GM23338 (cell line): ENCODE measurements at regions not wholly inside any gene's neighbourhood (a gene's known extent, or its start where the extent isn't known, plus 50 kb on each side); places are given as distances from the start of the nearest gene placed in this dataset.

ENCODE experiments used
- ATAC-seq: fragments of 200-7000 bp; cut with Tn5 transposase; 3 replicates; pipeline ENCODE4 v1.9.1; 2020
- DNase-seq: peaks from one replicate; pipeline ENCODE4 v3.0.0-alpha.2; 2015; ENCODE audit warnings: low spot score
- H2AFZ ChIP-seq: fragments of 200-600 bp; sonication (generic); 2 replicates; pipeline ENCODE4 v1.8.0; 2016; ENCODE audit warnings: antibody characterized with exemption, mild to moderate bottlenecking, moderate library complexity
- H3F3A ChIP-seq: fragments of 200-600 bp; sonication (generic); replicated peaks from 2 replicates; pipeline ENCODE4 v1.8.0; 2017; ENCODE audit warnings: antibody characterized with exemption, mixed run types, low read depth
- H3K27ac ChIP-seq: fragments of 200-600 bp; sonication (generic); 2 replicates; pipeline ENCODE4 v1.6.1; 2016; ENCODE audit warnings: low read depth
- H3K27me3 ChIP-seq: fragments of 200-600 bp; sonication (generic); 2 replicates; pipeline ENCODE4 v1.8.0; 2016; ENCODE audit warnings: mild to moderate bottlenecking, mixed run types, moderate library complexity; ENCODE audit not compliant: insufficient read depth
- H3K36me3 ChIP-seq: fragments of 200-600 bp; sonication (generic); 2 replicates; pipeline ENCODE4 v1.8.0; 2016; ENCODE audit warnings: mild to moderate bottlenecking; ENCODE audit not compliant: insufficient read depth
- H3K4me1 ChIP-seq: fragments of 200-600 bp; sonication (generic); 2 replicates; pipeline ENCODE4 v1.8.0; 2016; ENCODE audit warnings: mild to moderate bottlenecking, moderate library complexity; ENCODE audit not compliant: insufficient read depth
- H3K4me2 ChIP-seq: fragments of 200-600 bp; sonication (generic); 2 replicates; pipeline ENCODE4 v1.7.1; 2017; ENCODE audit warnings: mixed run types
- H3K4me3 ChIP-seq: fragments of 200-600 bp; sonication (generic); 2 replicates; pipeline ENCODE4 v1.6.1; 2016; ENCODE audit warnings: mixed run types
- H3K79me2 ChIP-seq: fragments of 200-600 bp; sonication (generic); replicated peaks from 2 replicates; pipeline ENCODE4 v1.8.0; 2017; ENCODE audit warnings: mild to moderate bottlenecking; ENCODE audit not compliant: insufficient read depth
- H3K9me2 ChIP-seq: fragments of 200-600 bp; sonication (generic); 2 replicates; pipeline ENCODE4 v1.8.0; 2017; ENCODE audit not compliant: insufficient read depth
- H4K20me1 ChIP-seq: fragments of 200-600 bp; sonication (generic); replicated peaks from 2 replicates; pipeline ENCODE4 v1.8.0; 2017; ENCODE audit warnings: mild to moderate bottlenecking; ENCODE audit not compliant: insufficient read depth
- H3K27ac Mint-ChIP-seq: 2 replicates; pipeline ENCODE4 v1.8.0; 2020; ENCODE audit warnings: inconsistent platforms, mild to moderate bottlenecking, moderate library complexity, mixed read lengths
- H3K27me3 Mint-ChIP-seq: 3 replicates; pipeline ENCODE4 v1.8.0; 2022; ENCODE audit warnings: low read depth, mild to moderate bottlenecking, moderate library complexity, mixed read lengths, inconsistent platforms; ENCODE audit not compliant: insufficient read depth, poor library complexity
- H3K36me3 Mint-ChIP-seq: 3 replicates; pipeline ENCODE4 v1.8.0; 2021; ENCODE audit warnings: low read depth, mild to moderate bottlenecking, inconsistent platforms, moderate library complexity, mixed read lengths
- H3K4me1 Mint-ChIP-seq: 3 replicates; pipeline ENCODE4 v1.8.0; 2020; ENCODE audit warnings: mild to moderate bottlenecking, inconsistent platforms, mixed read lengths
- H3K4me3 Mint-ChIP-seq: 3 replicates; pipeline ENCODE4 v1.8.0; 2021; ENCODE audit warnings: moderate library complexity, mild to moderate bottlenecking, inconsistent platforms, mixed read lengths
- H3K9me3 Mint-ChIP-seq: 3 replicates; pipeline ENCODE4 v1.8.0; 2020; ENCODE audit warnings: moderate library complexity, mild to moderate bottlenecking, inconsistent platforms, mixed read lengths
- EZH2phosphoT487 ChIP-seq: fragments of 200-600 bp; sonication (generic); IDR thresholded peaks from one replicate; pipeline ENCODE4 v1.8.1; 2018; ENCODE audit warnings: antibody characterized with exemption; ENCODE audit not compliant: unreplicated experiment
- JUNB ChIP-seq: IDR thresholded peaks from one replicate; pipeline ENCODE4 v1.6.1; 2016; ENCODE audit warnings: antibody characterized with exemption; ENCODE audit not compliant: unreplicated experiment
- ZNF331 ChIP-seq: fragments of 250-450 bp; sonication (Bioruptor Pico); IDR thresholded peaks from 2 replicates; pipeline ENCODE4 v1.5.0; 2020; ENCODE audit warnings: low read depth, mild to moderate bottlenecking, moderate library complexity
- TF ChIP-seq, protein P1 (sequence below): fragments of 250-450 bp; sonication (Bioruptor Pico); IDR thresholded peaks from 2 replicates; pipeline ENCODE4 v1.5.0; 2020; ENCODE audit warnings: mild to moderate bottlenecking, moderate library complexity
- TF ChIP-seq, protein P2 (sequence below): IDR thresholded peaks from one replicate; pipeline ENCODE4 v1.6.1; 2018; ENCODE audit warnings: antibody characterized with exemption; ENCODE audit not compliant: unreplicated experiment

DNA sequence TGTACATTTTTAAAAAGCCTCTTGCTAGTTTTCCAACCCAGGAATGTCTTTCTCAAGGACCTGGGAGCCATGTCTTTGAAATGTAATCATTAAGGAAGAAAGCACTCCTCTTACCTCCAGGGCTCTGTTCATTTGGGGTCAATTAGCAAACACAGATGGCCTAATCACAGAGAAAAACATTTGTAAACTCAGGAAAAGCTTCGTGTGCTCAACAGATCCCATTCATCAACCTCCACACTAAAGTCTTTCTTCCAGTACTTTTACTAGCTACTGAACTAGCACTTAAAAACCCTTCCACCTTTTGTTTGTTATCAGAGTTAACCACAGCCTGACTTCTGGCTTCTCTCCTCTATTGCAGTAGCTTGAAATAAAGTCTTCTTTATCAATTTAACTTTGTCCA lies 441.4 kb downstream of the PCDH20 start (continued):
- TF ChIP-seq, protein P1, sequence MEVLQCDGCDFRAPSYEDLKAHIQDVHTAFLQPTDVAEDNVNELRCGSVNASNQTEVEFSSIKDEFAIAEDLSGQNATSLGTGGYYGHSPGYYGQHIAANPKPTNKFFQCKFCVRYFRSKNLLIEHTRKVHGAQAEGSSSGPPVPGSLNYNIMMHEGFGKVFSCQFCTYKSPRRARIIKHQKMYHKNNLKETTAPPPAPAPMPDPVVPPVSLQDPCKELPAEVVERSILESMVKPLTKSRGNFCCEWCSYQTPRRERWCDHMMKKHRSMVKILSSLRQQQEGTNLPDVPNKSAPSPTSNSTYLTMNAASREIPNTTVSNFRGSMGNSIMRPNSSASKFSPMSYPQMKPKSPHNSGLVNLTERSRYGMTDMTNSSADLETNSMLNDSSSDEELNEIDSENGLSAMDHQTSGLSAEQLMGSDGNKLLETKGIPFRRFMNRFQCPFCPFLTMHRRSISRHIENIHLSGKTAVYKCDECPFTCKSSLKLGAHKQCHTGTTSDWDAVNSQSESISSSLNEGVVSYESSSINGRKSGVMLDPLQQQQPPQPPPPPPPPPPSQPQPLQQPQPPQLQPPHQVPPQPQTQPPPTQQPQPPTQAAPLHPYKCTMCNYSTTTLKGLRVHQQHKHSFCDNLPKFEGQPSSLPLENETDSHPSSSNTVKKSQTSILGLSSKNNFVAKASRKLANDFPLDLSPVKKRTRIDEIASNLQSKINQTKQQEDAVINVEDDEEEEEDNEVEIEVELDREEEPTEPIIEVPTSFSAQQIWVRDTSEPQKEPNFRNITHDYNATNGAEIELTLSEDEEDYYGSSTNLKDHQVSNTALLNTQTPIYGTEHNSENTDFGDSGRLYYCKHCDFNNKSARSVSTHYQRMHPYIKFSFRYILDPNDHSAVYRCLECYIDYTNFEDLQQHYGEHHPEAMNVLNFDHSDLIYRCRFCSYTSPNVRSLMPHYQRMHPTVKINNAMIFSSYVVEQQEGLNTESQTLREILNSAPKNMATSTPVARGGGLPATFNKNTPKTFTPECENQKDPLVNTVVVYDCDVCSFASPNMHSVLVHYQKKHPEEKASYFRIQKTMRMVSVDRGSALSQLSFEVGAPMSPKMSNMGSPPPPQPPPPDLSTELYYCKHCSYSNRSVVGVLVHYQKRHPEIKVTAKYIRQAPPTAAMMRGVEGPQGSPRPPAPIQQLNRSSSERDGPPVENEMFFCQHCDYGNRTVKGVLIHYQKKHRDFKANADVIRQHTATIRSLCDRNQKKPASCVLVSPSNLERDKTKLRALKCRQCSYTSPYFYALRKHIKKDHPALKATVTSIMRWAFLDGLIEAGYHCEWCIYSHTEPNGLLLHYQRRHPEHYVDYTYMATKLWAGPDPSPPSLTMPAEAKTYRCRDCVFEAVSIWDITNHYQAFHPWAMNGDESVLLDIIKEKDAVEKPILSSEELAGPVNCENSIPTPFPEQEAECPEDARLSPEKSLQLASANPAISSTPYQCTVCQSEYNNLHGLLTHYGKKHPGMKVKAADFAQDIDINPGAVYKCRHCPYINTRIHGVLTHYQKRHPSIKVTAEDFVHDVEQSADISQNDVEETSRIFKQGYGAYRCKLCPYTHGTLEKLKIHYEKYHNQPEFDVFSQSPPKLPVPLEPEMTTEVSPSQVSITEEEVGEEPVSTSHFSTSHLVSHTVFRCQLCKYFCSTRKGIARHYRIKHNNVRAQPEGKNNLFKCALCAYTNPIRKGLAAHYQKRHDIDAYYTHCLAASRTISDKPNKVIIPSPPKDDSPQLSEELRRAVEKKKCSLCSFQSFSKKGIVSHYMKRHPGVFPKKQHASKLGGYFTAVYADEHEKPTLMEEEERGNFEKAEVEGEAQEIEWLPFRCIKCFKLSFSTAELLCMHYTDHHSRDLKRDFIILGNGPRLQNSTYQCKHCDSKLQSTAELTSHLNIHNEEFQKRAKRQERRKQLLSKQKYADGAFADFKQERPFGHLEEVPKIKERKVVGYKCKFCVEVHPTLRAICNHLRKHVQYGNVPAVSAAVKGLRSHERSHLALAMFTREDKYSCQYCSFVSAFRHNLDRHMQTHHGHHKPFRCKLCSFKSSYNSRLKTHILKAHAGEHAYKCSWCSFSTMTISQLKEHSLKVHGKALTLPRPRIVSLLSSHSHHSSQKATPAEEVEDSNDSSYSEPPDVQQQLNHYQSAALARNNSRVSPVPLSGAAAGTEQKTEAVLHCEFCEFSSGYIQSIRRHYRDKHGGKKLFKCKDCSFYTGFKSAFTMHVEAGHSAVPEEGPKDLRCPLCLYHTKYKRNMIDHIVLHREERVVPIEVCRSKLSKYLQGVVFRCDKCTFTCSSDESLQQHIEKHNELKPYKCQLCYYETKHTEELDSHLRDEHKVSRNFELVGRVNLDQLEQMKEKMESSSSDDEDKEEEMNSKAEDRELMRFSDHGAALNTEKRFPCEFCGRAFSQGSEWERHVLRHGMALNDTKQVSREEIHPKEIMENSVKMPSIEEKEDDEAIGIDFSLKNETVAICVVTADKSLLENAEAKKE (CRISPR knock-in tag), result no peak

DNA sequence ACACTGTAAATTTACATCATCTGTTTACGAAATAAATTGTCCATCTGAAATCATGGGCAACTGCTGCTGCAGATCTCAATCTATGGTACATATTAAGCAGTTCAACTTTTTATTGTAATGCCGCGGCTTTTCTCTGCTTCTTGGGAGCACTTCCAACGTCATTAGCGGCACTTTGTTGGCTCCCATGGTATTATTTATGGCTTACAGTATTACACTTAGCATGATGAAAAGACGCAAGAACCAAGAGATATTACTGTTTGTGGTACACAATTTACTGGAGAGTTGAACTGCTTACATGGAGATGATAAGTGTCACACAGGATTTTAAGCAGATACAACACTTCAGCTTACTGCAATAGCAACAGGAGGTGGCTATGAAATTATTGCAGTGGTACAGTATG lies 442.1 kb downstream of the PCDH20 start:
- H3K4me1 ChIP-seq, result peaks cover 8% of the 10 kb centered on the region; the same call in 1 of the 2 replicates
- Mint-ChIP-seq H3K4me3 (no peak overlapping the region), H3K36me3 (peaks cover 27% of the 10 kb centered on the region), H3K27me3 (peaks cover 6% of the 10 kb centered on the region), H3K27ac (no peak overlapping the region), H3K9me3 (peaks cover 19% of the 10 kb centered on the region; the same call in 2 of the 3 replicates), H3K4me1 (peaks cover 27% of the 10 kb centered on the region)
- no peaks in the 10 kb centered on the region for H4K20me1 ChIP-seq
- no peak for ATAC-seq
- H3K9me2 ChIP-seq, result 0 out of 2 replicates have a peak, but pooled peaks cover 3% of the 10 kb centered on the region
- no peaks in the 10 kb centered on the region for H3K79me2 ChIP-seq
- H2AFZ ChIP-seq, result no peak overlapping the region
- no peak for TF ChIP-seq ZNF331 (CRISPR knock-in tag)
- H3F3A ChIP-seq, result peaks cover 7% of the 10 kb centered on the region; the same call in 1 of the 2 replicates
- H3K36me3 ChIP-seq, result no peaks in the 10 kb centered on the region
- H3K4me3 ChIP-seq, result no peak overlapping the region
- no peaks in the 10 kb centered on the region for H3K27me3 ChIP-seq
- H3K4me2 ChIP-seq, result no peak overlapping the region
- DNase-seq, result no peak
- no peak overlapping the region for H3K27ac ChIP-seq

DNA sequence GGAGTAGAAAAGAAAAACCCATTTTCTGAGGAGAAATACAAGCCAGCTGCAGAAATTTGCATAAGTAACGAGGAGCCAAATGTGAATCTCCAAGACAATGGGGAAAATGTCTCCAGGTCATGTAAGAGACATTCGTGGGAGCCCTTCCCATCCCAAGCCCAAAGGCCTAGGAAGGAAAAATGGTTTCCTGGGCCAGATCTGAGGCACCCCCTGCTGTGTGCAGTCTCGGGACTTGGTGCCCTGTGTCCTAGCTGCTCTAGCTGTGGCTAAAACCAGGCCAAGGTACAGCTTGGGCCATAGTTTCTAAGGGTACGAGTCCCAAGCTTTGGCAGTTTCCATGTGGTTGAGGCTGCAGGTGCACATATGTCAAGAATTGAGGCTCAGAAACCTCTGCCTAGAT lies 444.9 kb downstream of the PCDH20 start:
- DNase-seq, result no peak
- ATAC-seq, result no peak
- Histone ChIP-seq H4K20me1 (no peaks in the 10 kb centered on the region), H3K36me3 (no peaks in the 10 kb centered on the region), H3K27me3 (no peaks in the 10 kb centered on the region), H3K9me2 (no peaks in the 10 kb centered on the region), H3K79me2 (no peaks in the 10 kb centered on the region), H3K27ac (no peak overlapping the region), H3K4me3 (no peak overlapping the region), H3K4me1 (peaks cover 8% of the 10 kb centered on the region; the same call in 1 of the 2 replicates), H3K4me2 (no peak overlapping the region), H3F3A (0 out of 2 replicates have a peak, but pooled peaks cover 2% of the 10 kb centered on the region), H2AFZ (no peak overlapping the region)
- peaks cover 30% of the 10 kb centered on the region for H3K4me1 Mint-ChIP-seq
- TF ChIP-seq, protein P2, sequence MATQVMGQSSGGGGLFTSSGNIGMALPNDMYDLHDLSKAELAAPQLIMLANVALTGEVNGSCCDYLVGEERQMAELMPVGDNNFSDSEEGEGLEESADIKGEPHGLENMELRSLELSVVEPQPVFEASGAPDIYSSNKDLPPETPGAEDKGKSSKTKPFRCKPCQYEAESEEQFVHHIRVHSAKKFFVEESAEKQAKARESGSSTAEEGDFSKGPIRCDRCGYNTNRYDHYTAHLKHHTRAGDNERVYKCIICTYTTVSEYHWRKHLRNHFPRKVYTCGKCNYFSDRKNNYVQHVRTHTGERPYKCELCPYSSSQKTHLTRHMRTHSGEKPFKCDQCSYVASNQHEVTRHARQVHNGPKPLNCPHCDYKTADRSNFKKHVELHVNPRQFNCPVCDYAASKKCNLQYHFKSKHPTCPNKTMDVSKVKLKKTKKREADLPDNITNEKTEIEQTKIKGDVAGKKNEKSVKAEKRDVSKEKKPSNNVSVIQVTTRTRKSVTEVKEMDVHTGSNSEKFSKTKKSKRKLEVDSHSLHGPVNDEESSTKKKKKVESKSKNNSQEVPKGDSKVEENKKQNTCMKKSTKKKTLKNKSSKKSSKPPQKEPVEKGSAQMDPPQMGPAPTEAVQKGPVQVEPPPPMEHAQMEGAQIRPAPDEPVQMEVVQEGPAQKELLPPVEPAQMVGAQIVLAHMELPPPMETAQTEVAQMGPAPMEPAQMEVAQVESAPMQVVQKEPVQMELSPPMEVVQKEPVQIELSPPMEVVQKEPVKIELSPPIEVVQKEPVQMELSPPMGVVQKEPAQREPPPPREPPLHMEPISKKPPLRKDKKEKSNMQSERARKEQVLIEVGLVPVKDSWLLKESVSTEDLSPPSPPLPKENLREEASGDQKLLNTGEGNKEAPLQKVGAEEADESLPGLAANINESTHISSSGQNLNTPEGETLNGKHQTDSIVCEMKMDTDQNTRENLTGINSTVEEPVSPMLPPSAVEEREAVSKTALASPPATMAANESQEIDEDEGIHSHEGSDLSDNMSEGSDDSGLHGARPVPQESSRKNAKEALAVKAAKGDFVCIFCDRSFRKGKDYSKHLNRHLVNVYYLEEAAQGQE, result no peak
- TF ChIP-seq EZH2phosphoT487 (no peak), JUNB (no peak)
- H3K27me3 Mint-ChIP-seq, result peaks cover 6% of the 10 kb centered on the region
- H3K9me3 Mint-ChIP-seq, result peaks cover 16% of the 10 kb centered on the region; the same call in 2 of the 3 replicates
- H3K27ac Mint-ChIP-seq, result no peak overlapping the region
- H3K4me3 Mint-ChIP-seq, result no peak overlapping the region
- peaks cover 23% of the 10 kb centered on the region for H3K36me3 Mint-ChIP-seq
